HepG2 (cell line): ENCODE measurements at regions not wholly inside any gene's neighbourhood (a gene's known extent, or its start where the extent isn't known, plus 50 kb on each side); places are given as distances from the start of the nearest gene placed in this dataset.

Experiments
- ATAC-seq: fragments of 200-7000 bp; cut with Tn5 transposase; 3 replicates; pipeline ENCODE4 v1.9.1; 2020; ENCODE audit warnings: mild to moderate bottlenecking, moderate library complexity
- BruUV-seq: library from RNA; stranded (reverse); fragments of 400-500 nt; replicated peaks from 2 replicates; lab custom pipeline; 2021; lab: Mats Ljungman, UMichigan
- CTCF ChIA-PET: fragments of 300-600 bp; formaldehyde crosslinking; extraction: SDS; loops from one replicate; lab custom pipeline; 2021; ENCODE audit warnings: low total read pairs, inconsistent platforms, low intra/inter-chr PET ratio; lab: Yijun Ruan, JAX
- POLR2A ChIA-PET: fragments of 350-600 bp; sonication (Branson Sonifier 250); formaldehyde crosslinking; loops from one replicate; lab custom pipeline; 2020; ENCODE audit warnings: antibody characterized with exemption, inconsistent platforms; lab: Yijun Ruan, JAX
- DNase-seq: peaks from one replicate; pipeline ENCODE4 v3.0.0-alpha.2; 2015; ENCODE audit warnings: low spot score
- FAIRE-seq: peaks from 3 replicates; lab custom pipeline; 2011; peaks lifted over from hg19 to GRCh38; lab: Jason Lieb, UNC
- H2AFZ ChIP-seq: one replicate; pipeline ENCODE4 v1.6.1; 2011; ENCODE audit warnings: low read length, inconsistent platforms
- H3K27ac ChIP-seq: fragments of 300-600 bp; 3 replicates; pipeline ENCODE4 v1.8.0; 2011; ENCODE audit warnings: mixed run types, mild to moderate bottlenecking, mixed read lengths, low read length, inconsistent platforms; ENCODE audit not compliant: insufficient read depth; ENCODE audit errors: extremely low read length
- H3K27me3 ChIP-seq, 2 experiments: fragments of 200-600 bp in 1 of 2; 2 replicates in 1 of 2; 3 replicates in 1 of 2; pipeline versions ENCODE4 v1.6.0 to v1.8.0; 2011; ENCODE audit warnings: low read length in 2 of 2, mild to moderate bottlenecking in 2 of 2, moderate library complexity in 2 of 2, inconsistent platforms in 1 of 2; ENCODE audit not compliant: insufficient read depth in 2 of 2, control insufficient read depth in 1 of 2
- H3K36me3 ChIP-seq, 2 experiments: fragments of 200-600 bp in 1 of 2; replicated peaks in 1 of 2; 2 replicates in 1 of 2; 3 replicates in 1 of 2; pipeline versions ENCODE4 v1.5.1 to v1.8.0; 2011; ENCODE audit warnings: low read length in 2 of 2, inconsistent platforms in 1 of 2; ENCODE audit not compliant: insufficient read depth in 2 of 2, control insufficient read depth in 1 of 2
- H3K4me1 ChIP-seq: 2 replicates; pipeline ENCODE4 v1.5.1; 2012; ENCODE audit warnings: low read length, inconsistent platforms; ENCODE audit not compliant: insufficient read depth
- H3K4me2 ChIP-seq: 2 replicates; pipeline ENCODE4 v1.6.0; 2011; ENCODE audit warnings: low read depth, low read length, inconsistent platforms
- H3K4me3 ChIP-seq, 3 experiments: fragments of 200-600 bp in 1 of 3; sonication (generic), shearing (Covaris generic) in 1 of 3; replicated peaks in 1 of 3; 2 replicates each; pipeline ENCODE4 v1.5.1; 2011 to 2016; ENCODE audit warnings: low read length in 3 of 3, inconsistent platforms in 2 of 3, low read depth in 2 of 3, mild to moderate bottlenecking in 2 of 3, control low read depth in 1 of 3, mixed read lengths in 1 of 3; ENCODE audit not compliant: insufficient read depth in 1 of 3
- H3K79me2 ChIP-seq: one replicate; pipeline ENCODE4 v1.6.1; 2011; ENCODE audit warnings: low read length, inconsistent platforms; ENCODE audit not compliant: insufficient read depth
- H3K9ac ChIP-seq: 2 replicates; pipeline ENCODE4 v1.6.0; 2011; ENCODE audit warnings: mild to moderate bottlenecking, low read depth, low read length, inconsistent platforms; ENCODE audit not compliant: insufficient read depth
- H3K9me3 ChIP-seq: 2 replicates; pipeline ENCODE4 v1.5.1; 2012; ENCODE audit warnings: mild to moderate bottlenecking, low read length
- H4K20me1 ChIP-seq: 2 replicates; pipeline ENCODE4 v1.6.0; 2011; ENCODE audit warnings: inconsistent platforms, mild to moderate bottlenecking, low read length, moderate library complexity; ENCODE audit not compliant: insufficient read depth
- BCL6 ChIP-seq: IDR thresholded peaks from 2 replicates; pipeline ENCODE4 v1.6.1; 2016; ENCODE audit warnings: missing genetic modification reagents, missing compliant biosample characterization
- CEBPB ChIP-seq: IDR thresholded peaks from 2 replicates; pipeline ENCODE4 v1.6.1; 2011; ENCODE audit warnings: low read depth, low read length, improper control_type of control experiment, borderline replicate concordance
- HOXA9 ChIP-seq: sonication (generic); formaldehyde crosslinking; IDR thresholded peaks from 2 replicates; pipeline ENCODE4 v1.8.1; 2022; ENCODE audit warnings: missing genetic modification reagents, mild to moderate bottlenecking, moderate library complexity, borderline replicate concordance
- MEF2D ChIP-seq: sonication (generic); formaldehyde crosslinking; IDR thresholded peaks from 2 replicates; pipeline ENCODE4 v1.5.1; 2020; ENCODE audit warnings: mild to moderate bottlenecking, missing genetic modification reagents
- NFATC3 ChIP-seq: sonication (generic); formaldehyde crosslinking; IDR thresholded peaks from 2 replicates; pipeline ENCODE4 v1.5.1; 2020; ENCODE audit warnings: mild to moderate bottlenecking, missing genetic modification reagents
- NFYC ChIP-seq: IDR thresholded peaks from 2 replicates; pipeline ENCODE4 v1.6.1; 2016; ENCODE audit warnings: missing genetic modification reagents, missing compliant biosample characterization
- SIN3B ChIP-seq: fragments of 150-350 bp; IDR thresholded peaks from 2 replicates; pipeline ENCODE4 v1.6.1; 2014; ENCODE audit warnings: low read length
- ZNF136 ChIP-seq: sonication (generic); formaldehyde crosslinking; IDR thresholded peaks from 2 replicates; pipeline ENCODE4 v1.8.1; 2022; ENCODE audit warnings: low read depth, mild to moderate bottlenecking, moderate library complexity, missing genetic modification reagents
- WGBS: methylation state at CpG from one replicate; pipeline ENCODE4 v1.1.6; 2017; ENCODE audit warnings: low lambda C conversion rate; 5-methylcytosine and 5-hydroxymethylcytosine counted together
- in situ Hi-C: cut with HindIII; loops from 2 replicates; pipeline ENCODE4 v1.10.0; 2017; ENCODE audit warnings: low pct_unique_long_range_greater_than_20kb; ENCODE audit not compliant: extremely low pct_ligation_motif_present
- intact Hi-C: fragments of 100-400 bp; cut with micrococcal nuclease; formaldehyde crosslinking; loops from one replicate; pipeline ENCODE4 v1.10.0; 2022; ENCODE audit not compliant: unreplicated experiment
- TF ChIP-seq, protein P1 (sequence below): sonication (generic); formaldehyde crosslinking; IDR thresholded peaks from 2 replicates; pipeline ENCODE4 v1.8.0; 2022; ENCODE audit warnings: missing genetic modification reagents, low read depth, mild to moderate bottlenecking, borderline replicate concordance
- TF ChIP-seq, protein P2 (sequence below): IDR thresholded peaks from 2 replicates; pipeline ENCODE4 v1.6.1; 2016; ENCODE audit warnings: missing genetic modification reagents, missing compliant biosample characterization
- TF ChIP-seq, protein P3 (sequence below): IDR thresholded peaks from 2 replicates; pipeline ENCODE4 v1.6.1; 2016; ENCODE audit warnings: low read depth, missing genetic modification reagents, missing compliant biosample characterization
- TF ChIP-seq, protein P4 (sequence below): sonication (generic); formaldehyde crosslinking; IDR thresholded peaks from 2 replicates; pipeline ENCODE4 v1.4.0; 2020; ENCODE audit warnings: missing genetic modification reagents

DNA sequence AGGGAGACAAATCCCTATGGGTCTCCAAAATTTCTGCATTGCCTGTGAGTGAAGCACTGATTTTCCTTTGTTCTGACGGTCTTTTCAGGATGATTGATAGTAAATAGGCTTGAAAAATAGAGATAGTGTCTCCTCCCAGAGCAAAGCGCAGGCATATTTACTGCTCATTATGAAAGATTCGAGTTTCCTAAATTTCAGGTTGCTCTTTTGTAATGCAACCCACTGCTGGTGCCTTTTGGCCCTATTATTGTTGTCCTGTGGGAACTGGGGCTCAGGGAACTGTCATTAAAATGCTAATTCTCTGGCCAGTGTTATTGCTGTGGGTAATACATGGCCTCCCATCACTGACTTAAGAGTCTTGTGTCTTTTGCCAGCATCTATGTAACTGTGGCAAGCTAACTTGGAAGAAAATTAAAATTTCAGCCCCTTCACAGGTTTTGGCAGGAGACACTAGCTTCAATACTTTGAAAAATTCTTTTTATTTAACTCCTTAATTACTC lies 754.1 kb upstream of the MAP3K7 start:
- BruUV-seq, result no TSS peak
- H3K4me3 ChIP-seq, result no peak overlapping the region
- no peaks in the 10 kb centered on the region for H3K9me3 ChIP-seq
- ATAC-seq (no peak), FAIRE-seq (no peak), DNase-seq (no peak)
- no peak overlapping the region for H3K9ac ChIP-seq
- H3K36me3 ChIP-seq, result no peaks in the 10 kb centered on the region
- H3K4me1 ChIP-seq, result no peaks in the 10 kb centered on the region
- no peaks in the 10 kb centered on the region for H3K27me3 ChIP-seq
- 13% methylated on average over 3 of the region's 3 CpGs for WGBS
- ChIA-PET CTCF (no interaction called here), POLR2A (no interaction called here)
- no peaks in the 10 kb centered on the region for H3K79me2 ChIP-seq
- H3K4me2 ChIP-seq, result no peak overlapping the region
- in situ Hi-C loops, result no loop called here
- no peaks in the 10 kb centered on the region for H4K20me1 ChIP-seq
- no peak overlapping the region for H2AFZ ChIP-seq
- H3K27ac ChIP-seq, result no peak overlapping the region
- intact Hi-C loops, result no loop called here
- TF ChIP-seq, protein P1, sequence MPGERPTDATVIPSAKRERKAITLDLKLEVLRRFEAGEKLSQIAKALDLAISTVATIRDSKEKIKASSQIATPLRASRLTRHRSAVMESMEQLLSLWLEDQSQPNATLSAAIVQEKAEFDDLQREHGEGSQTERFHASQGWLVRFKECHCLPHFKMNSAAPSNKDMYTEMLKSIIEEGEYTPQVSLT (CRISPR knock-in tag), result no peak
- TF ChIP-seq, protein P2, sequence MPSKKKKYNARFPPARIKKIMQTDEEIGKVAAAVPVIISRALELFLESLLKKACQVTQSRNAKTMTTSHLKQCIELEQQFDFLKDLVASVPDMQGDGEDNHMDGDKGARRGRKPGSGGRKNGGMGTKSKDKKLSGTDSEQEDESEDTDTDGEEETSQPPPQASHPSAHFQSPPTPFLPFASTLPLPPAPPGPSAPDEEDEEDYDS, result no peak
- TF ChIP-seq NFATC3, result no peak
- no peak for TF ChIP-seq BCL6 (CRISPR knock-in tag)
- TF ChIP-seq, protein P3, sequence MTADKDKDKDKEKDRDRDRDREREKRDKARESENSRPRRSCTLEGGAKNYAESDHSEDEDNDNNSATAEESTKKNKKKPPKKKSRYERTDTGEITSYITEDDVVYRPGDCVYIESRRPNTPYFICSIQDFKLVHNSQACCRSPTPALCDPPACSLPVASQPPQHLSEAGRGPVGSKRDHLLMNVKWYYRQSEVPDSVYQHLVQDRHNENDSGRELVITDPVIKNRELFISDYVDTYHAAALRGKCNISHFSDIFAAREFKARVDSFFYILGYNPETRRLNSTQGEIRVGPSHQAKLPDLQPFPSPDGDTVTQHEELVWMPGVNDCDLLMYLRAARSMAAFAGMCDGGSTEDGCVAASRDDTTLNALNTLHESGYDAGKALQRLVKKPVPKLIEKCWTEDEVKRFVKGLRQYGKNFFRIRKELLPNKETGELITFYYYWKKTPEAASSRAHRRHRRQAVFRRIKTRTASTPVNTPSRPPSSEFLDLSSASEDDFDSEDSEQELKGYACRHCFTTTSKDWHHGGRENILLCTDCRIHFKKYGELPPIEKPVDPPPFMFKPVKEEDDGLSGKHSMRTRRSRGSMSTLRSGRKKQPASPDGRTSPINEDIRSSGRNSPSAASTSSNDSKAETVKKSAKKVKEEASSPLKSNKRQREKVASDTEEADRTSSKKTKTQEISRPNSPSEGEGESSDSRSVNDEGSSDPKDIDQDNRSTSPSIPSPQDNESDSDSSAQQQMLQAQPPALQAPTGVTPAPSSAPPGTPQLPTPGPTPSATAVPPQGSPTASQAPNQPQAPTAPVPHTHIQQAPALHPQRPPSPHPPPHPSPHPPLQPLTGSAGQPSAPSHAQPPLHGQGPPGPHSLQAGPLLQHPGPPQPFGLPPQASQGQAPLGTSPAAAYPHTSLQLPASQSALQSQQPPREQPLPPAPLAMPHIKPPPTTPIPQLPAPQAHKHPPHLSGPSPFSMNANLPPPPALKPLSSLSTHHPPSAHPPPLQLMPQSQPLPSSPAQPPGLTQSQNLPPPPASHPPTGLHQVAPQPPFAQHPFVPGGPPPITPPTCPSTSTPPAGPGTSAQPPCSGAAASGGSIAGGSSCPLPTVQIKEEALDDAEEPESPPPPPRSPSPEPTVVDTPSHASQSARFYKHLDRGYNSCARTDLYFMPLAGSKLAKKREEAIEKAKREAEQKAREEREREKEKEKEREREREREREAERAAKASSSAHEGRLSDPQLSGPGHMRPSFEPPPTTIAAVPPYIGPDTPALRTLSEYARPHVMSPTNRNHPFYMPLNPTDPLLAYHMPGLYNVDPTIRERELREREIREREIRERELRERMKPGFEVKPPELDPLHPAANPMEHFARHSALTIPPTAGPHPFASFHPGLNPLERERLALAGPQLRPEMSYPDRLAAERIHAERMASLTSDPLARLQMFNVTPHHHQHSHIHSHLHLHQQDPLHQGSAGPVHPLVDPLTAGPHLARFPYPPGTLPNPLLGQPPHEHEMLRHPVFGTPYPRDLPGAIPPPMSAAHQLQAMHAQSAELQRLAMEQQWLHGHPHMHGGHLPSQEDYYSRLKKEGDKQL, result no peak
- no peak for TF ChIP-seq CEBPB
- no peak for TF ChIP-seq SIN3B
- no peak for TF ChIP-seq HOXA9
- no peak for TF ChIP-seq NFYC (CRISPR knock-in tag)
- TF ChIP-seq ZNF136 (CRISPR knock-in tag), result no peak
- no peak for TF ChIP-seq MEF2D
- TF ChIP-seq, protein P4, sequence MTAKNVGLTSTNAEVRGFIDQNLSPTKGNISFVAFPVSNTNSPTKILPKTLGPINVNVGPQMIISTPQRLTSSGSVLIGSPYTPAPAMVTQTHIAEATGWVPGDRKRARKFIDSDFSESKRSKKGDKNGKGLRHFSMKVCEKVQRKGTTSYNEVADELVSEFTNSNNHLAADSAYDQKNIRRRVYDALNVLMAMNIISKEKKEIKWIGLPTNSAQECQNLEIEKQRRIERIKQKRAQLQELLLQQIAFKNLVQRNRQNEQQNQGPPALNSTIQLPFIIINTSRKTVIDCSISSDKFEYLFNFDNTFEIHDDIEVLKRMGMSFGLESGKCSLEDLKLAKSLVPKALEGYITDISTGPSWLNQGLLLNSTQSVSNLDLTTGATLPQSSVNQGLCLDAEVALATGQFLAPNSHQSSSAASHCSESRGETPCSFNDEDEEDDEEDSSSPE, result no peak
